ENCODE measurements at regions not wholly inside any gene's neighbourhood (a gene's known extent, or its start where the extent isn't known, plus 50 kb on each side); places are given as distances from the start of the nearest gene placed in this dataset.

DNA sequence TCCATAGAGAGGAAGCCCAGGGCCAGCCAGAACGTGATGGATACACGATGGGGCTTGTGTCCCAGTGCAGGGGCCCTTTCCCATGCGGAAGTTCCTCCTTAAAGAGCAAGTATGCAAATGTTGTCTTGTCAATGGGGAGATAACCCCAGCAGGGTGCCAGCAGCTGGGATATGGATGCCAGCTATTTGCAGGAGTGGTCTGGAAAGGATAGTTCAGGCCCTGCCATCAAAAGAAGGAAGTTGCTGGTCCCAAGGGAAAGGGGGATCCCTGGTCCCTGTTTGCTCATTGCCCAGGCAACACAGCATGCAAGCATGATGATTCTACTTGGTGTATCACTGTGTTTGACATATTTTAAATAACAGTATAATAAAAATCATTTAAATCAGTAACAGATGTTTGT lies 73.1 kb upstream of the HECW1 start:
- H3K9me3 ChIP-seq (ENCODE audit: low read depth), result no peaks in the 10 kb centered on the region
- no peak overlapping the region for H3K9ac ChIP-seq
- TF ChIP-seq EZH2phosphoT487 (IDR thresholded peaks at IDR 0.05), result no peak
- no peak for TF ChIP-seq EZH2 (IDR thresholded peaks at IDR 0.05)
- TF ChIP-seq, protein P1, sequence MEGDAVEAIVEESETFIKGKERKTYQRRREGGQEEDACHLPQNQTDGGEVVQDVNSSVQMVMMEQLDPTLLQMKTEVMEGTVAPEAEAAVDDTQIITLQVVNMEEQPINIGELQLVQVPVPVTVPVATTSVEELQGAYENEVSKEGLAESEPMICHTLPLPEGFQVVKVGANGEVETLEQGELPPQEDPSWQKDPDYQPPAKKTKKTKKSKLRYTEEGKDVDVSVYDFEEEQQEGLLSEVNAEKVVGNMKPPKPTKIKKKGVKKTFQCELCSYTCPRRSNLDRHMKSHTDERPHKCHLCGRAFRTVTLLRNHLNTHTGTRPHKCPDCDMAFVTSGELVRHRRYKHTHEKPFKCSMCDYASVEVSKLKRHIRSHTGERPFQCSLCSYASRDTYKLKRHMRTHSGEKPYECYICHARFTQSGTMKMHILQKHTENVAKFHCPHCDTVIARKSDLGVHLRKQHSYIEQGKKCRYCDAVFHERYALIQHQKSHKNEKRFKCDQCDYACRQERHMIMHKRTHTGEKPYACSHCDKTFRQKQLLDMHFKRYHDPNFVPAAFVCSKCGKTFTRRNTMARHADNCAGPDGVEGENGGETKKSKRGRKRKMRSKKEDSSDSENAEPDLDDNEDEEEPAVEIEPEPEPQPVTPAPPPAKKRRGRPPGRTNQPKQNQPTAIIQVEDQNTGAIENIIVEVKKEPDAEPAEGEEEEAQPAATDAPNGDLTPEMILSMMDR (IDR thresholded peaks at IDR 0.05), result no peak
- no peaks in the 10 kb centered on the region for H3K36me3 Mint-ChIP-seq
- peaks cover 6% of the 10 kb centered on the region for H3K9me3 Mint-ChIP-seq
- peaks cover 2% of the 10 kb centered on the region for H3K27me3 Mint-ChIP-seq (ENCODE audit: insufficient read depth, low read depth)
- no peak overlapping the region for H3K4me3 Mint-ChIP-seq
- H3K4me1 Mint-ChIP-seq, result peaks cover 13% of the 10 kb centered on the region
- no peaks in the 10 kb centered on the region for H3K79me2 ChIP-seq (ENCODE audit: low read depth)
- no peak overlapping the region for H3K27ac Mint-ChIP-seq
- H2AFZ ChIP-seq (replicated peaks), result no peak overlapping the region
- no peaks in the 10 kb centered on the region for H3K27me3 ChIP-seq
- no peaks in the 10 kb centered on the region for H3K36me3 ChIP-seq
- H4K20me1 ChIP-seq (ENCODE audit: low read depth), result no peaks in the 10 kb centered on the region
- H3F3A ChIP-seq (ENCODE audit: low read depth), result no peaks in the 10 kb centered on the region
- H3K27ac ChIP-seq, result no peak overlapping the region
- no peak overlapping the region for H3K4me2 ChIP-seq
- H3K4me3 ChIP-seq, result no peak overlapping the region
- peaks cover 10% of the 10 kb centered on the region for H3K4me1 ChIP-seq
- DNase-seq (ENCODE audit: low spot score), result no peak

DNA sequence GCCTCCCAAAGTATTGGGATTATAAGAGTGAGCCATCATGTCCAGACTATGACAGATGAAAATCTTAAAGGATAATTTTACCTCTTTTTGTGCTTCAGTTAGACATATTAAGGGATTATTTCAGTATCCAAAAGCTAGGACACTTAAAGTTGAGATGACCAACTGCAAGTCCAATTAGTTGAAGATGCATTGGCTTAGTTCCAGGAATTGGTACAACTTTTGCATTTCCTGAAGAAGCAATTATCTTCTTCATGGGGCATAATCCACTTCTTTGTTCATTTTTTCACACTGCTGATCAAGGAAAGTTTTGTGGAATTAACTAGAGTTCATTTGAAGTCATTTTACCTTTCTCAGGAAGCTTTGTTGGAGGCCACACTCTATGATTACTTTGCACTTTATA lies 72.0 kb upstream of the HECW1 start:
- Mint-ChIP-seq H3K36me3 (no peaks in the 10 kb centered on the region), H3K9me3 (peaks cover 6% of the 10 kb centered on the region), H3K27me3 (ENCODE audit: insufficient read depth, low read depth) (no peaks in the 10 kb centered on the region), H3K4me3 (no peak overlapping the region), H3K27ac (no peak overlapping the region), H3K4me1 (peaks cover 13% of the 10 kb centered on the region)
- no peaks in the 10 kb centered on the region for H3K79me2 ChIP-seq (ENCODE audit: low read depth)
- no peak for TF ChIP-seq EZH2 (IDR thresholded peaks at IDR 0.05)
- no peaks in the 10 kb centered on the region for H3K36me3 ChIP-seq
- H4K20me1 ChIP-seq (ENCODE audit: low read depth), result no peaks in the 10 kb centered on the region
- no peak overlapping the region for H3K4me3 ChIP-seq
- H3K4me2 ChIP-seq, result no peak overlapping the region
- H2AFZ ChIP-seq (replicated peaks), result no peak overlapping the region
- no peak for DNase-seq (ENCODE audit: low spot score)
- H3K4me1 ChIP-seq, result peaks cover 10% of the 10 kb centered on the region
- H3K9me3 ChIP-seq (ENCODE audit: low read depth), result no peaks in the 10 kb centered on the region
- H3F3A ChIP-seq (ENCODE audit: low read depth), result no peaks in the 10 kb centered on the region
- H3K27ac ChIP-seq, result no peak overlapping the region
- H3K9ac ChIP-seq, result no peak overlapping the region
- no peaks in the 10 kb centered on the region for H3K27me3 ChIP-seq

DNA sequence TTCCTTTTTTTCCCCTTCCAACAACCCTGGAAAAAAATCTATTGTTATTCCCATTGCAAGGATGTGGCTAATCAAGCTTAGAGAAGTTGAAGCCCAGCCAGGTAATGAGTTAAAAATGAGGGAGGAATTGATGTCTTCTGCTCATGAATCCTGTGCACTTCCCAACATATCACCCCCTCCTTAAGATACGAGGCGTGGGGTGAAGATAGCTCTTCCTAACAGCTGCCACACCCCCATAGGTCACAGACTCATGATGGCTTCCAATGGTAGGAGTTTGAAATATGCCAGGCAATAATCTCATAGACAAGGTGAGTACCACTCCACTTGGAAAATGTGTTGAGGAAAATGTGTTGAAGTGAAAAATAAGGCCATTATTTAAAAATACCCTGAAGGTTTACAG lies 71.3 kb upstream of the HECW1 start:
- peaks cover 3% of the 10 kb centered on the region for H3K27me3 Mint-ChIP-seq (ENCODE audit: insufficient read depth, low read depth)
- H3K4me1 Mint-ChIP-seq, result peaks cover 13% of the 10 kb centered on the region
- Histone ChIP-seq H2AFZ (replicated peaks) (no peak overlapping the region), H3K9ac (no peak overlapping the region), H3K79me2 (ENCODE audit: low read depth) (no peaks in the 10 kb centered on the region), H4K20me1 (ENCODE audit: low read depth) (no peaks in the 10 kb centered on the region), H3K36me3 (no peaks in the 10 kb centered on the region), H3K4me1 (peaks cover 10% of the 10 kb centered on the region), H3K4me2 (no peak overlapping the region), H3K27me3 (no peaks in the 10 kb centered on the region), H3F3A (ENCODE audit: low read depth) (no peaks in the 10 kb centered on the region), H3K27ac (no peak overlapping the region), H3K4me3 (no peak overlapping the region), H3K9me3 (ENCODE audit: low read depth) (no peaks in the 10 kb centered on the region)
- no peak overlapping the region for H3K27ac Mint-ChIP-seq
- TF ChIP-seq, protein P1 (IDR thresholded peaks at IDR 0.05), result no peak
- no peak for TF ChIP-seq EZH2phosphoT487 (IDR thresholded peaks at IDR 0.05)
- no peak for TF ChIP-seq EZH2 (IDR thresholded peaks at IDR 0.05)
- no peak overlapping the region for H3K4me3 Mint-ChIP-seq
- H3K36me3 Mint-ChIP-seq, result no peaks in the 10 kb centered on the region
- no peak for DNase-seq (ENCODE audit: low spot score)
- peaks cover 3% of the 10 kb centered on the region for H3K9me3 Mint-ChIP-seq

DNA sequence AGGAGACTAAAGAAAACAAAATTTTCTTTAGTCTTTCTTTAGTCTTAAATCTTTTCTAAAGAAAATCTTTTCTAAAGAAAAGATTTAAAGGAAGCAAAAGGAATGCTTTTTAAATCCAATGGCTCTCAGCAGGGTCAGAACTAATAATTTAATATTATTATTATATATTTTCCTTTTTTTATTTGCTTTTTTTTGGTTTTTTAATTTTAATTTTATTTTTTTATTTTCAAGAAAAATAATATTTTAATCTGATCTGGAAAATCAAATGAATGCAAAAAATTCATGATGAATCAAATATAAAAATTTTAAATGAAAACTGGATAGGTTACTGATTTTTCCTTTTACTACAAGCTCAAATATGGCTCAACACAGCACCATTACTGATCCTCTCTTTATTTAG lies 70.7 kb upstream of the HECW1 start:
- Histone ChIP-seq H3K4me3 (no peak overlapping the region), H4K20me1 (ENCODE audit: low read depth) (no peaks in the 10 kb centered on the region), H2AFZ (replicated peaks) (no peak overlapping the region), H3K27ac (no peak overlapping the region), H3K9me3 (ENCODE audit: low read depth) (no peaks in the 10 kb centered on the region), H3K4me1 (peaks cover 10% of the 10 kb centered on the region), H3K4me2 (no peak overlapping the region), H3K9ac (no peak overlapping the region), H3F3A (ENCODE audit: low read depth) (no peaks in the 10 kb centered on the region), H3K27me3 (no peaks in the 10 kb centered on the region), H3K79me2 (ENCODE audit: low read depth) (no peaks in the 10 kb centered on the region), H3K36me3 (no peaks in the 10 kb centered on the region)
- Mint-ChIP-seq H3K36me3 (no peaks in the 10 kb centered on the region), H3K27ac (no peak overlapping the region), H3K27me3 (ENCODE audit: insufficient read depth, low read depth) (peaks cover 3% of the 10 kb centered on the region), H3K4me3 (no peak overlapping the region), H3K4me1 (peaks cover 13% of the 10 kb centered on the region), H3K9me3 (peaks cover 3% of the 10 kb centered on the region)
- DNase-seq (ENCODE audit: low spot score), result no peak
- TF ChIP-seq EZH2 (IDR thresholded peaks at IDR 0.05) (no peak), EZH2phosphoT487 (IDR thresholded peaks at IDR 0.05) (no peak)
- TF ChIP-seq, protein P1 (IDR thresholded peaks at IDR 0.05), result no peak
